ENCODE measurements at regions not wholly inside any gene's neighbourhood (a gene's known extent, or its start where the extent isn't known, plus 50 kb on each side); places are given as distances from the start of the nearest gene placed in this dataset.

DNA sequence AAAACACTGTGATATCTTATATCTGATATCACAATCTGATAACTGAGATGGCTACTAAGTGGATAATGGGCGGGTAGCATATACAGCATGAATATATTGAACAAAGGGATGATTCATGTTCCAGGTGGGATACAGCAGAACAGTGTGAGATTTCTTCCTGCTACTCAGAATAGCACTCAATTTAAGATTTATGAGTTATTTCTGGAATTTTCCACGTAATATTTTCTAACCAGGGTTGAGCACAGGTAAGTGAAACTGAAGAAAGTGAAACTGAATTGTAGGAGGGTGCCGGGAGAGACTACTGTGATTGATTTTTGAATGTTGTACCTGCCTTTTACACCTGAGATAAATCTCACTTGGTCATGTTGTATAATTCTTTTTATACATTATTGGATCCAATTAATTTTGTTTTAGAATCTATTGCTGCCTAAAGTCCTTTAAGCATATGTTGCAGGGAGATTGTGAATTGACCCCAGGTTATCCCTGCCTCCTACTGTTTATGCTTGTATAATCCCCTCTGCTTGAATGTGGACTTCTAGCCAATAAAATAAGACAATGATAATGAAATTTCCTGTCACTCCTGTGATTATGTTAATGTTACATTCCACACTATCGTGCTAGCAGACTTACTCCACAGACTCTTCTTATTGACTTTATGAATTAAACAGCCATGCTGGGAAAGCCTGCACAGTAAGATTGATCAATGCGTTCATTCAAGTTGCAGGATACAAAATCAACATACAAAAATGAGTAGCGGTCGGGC is 67.6 kb upstream of the RBBP8 start:
- Histone ChIP-seq H3K27me3 (ENCODE audit: control insufficient read depth, insufficient read depth, low read length) (0 out of 2 replicates have a peak, but pooled peaks cover 2% of the 10 kb centered on the region), H3K4me3 (ENCODE audit: low read depth, low read length) (no peak overlapping the region), H3K36me3 (ENCODE audit: control insufficient read depth, insufficient read depth, low read length) (no peaks in the 10 kb centered on the region)
- CTCF ChIA-PET: no interaction called here
- TF ChIP-seq, protein P1, sequence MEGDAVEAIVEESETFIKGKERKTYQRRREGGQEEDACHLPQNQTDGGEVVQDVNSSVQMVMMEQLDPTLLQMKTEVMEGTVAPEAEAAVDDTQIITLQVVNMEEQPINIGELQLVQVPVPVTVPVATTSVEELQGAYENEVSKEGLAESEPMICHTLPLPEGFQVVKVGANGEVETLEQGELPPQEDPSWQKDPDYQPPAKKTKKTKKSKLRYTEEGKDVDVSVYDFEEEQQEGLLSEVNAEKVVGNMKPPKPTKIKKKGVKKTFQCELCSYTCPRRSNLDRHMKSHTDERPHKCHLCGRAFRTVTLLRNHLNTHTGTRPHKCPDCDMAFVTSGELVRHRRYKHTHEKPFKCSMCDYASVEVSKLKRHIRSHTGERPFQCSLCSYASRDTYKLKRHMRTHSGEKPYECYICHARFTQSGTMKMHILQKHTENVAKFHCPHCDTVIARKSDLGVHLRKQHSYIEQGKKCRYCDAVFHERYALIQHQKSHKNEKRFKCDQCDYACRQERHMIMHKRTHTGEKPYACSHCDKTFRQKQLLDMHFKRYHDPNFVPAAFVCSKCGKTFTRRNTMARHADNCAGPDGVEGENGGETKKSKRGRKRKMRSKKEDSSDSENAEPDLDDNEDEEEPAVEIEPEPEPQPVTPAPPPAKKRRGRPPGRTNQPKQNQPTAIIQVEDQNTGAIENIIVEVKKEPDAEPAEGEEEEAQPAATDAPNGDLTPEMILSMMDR (IDR thresholded peaks at IDR 0.05; ENCODE audit: insufficient read depth, low read depth, low read length): no peak
- POLR2A ChIA-PET: no interaction called here
- no peak for DNase-seq (ENCODE audit: low read depth)

DNA sequence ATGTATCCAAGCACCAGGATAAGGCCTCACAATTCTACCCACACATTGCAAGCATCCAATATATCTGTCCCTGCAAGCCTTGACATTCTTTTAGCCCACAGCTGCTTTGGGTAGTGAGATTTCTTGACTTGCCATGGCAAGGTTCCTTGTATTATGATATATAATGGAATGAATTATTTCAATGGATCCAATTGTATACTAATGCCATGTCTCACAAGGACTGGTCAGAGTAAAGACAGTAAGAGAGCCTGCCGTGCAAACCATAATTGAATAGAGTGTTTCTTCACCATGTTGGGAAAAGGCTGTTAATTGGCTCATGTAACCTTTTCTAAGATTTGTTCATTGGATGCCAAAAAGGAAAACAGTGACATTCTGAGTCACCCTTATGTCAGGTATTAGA is 64.3 kb upstream of the RBBP8 start:
- no peak for DNase-seq (ENCODE audit: low read depth)
- Histone ChIP-seq H3K27me3 (ENCODE audit: control insufficient read depth, insufficient read depth, low read length) (0 out of 2 replicates have a peak, but pooled peaks cover under 1% of the 10 kb centered on the region), H3K36me3 (ENCODE audit: control insufficient read depth, insufficient read depth, low read length) (no peaks in the 10 kb centered on the region), H3K4me3 (ENCODE audit: low read depth, low read length) (no peak overlapping the region)
- TF ChIP-seq, protein P1 (IDR thresholded peaks at IDR 0.05; ENCODE audit: insufficient read depth, low read depth, low read length): no peak
- POLR2A ChIA-PET: no interaction called here
- CTCF ChIA-PET: no interaction called here

DNA sequence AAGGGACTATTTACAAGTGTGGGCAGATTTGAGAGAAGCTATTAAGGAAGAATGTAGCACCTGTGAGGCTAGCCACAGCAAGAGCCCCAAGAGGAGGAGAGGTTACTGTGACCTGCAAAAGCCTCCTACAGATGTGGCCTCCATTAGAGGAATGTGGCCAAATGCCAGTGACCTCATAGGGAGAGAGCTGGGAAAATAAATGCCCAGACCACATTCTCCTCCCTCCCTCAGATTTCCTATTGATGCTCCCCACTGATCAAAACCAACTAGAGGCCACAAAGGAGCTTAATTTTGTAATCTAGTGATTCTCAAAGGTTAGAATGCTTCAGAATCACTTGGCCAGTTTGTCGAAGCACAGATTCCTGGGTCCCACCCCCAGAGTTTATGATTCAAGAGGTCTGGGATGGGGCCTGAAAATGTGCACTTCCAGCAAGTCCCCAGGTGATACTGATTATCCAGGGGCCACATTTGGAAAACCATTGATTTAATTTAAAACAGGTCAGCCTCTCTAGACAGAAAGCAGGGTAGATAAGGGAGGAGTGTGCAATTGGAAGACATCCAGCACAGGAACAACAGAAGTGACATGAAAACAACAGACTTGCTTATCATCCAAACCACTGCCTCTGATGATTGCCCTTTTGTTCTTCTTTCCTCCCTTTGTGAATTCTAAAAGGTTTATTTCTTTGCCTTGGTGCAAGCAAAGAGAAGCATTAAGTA is 61.2 kb upstream of the RBBP8 start:
- Histone ChIP-seq H3K36me3 (ENCODE audit: control insufficient read depth, insufficient read depth, low read length) (no peaks in the 10 kb centered on the region), H3K27me3 (ENCODE audit: control insufficient read depth, insufficient read depth, low read length) (no peaks in the 10 kb centered on the region), H3K4me3 (ENCODE audit: low read depth, low read length) (no peak overlapping the region)
- ChIA-PET POLR2A (no interaction called here), CTCF (no interaction called here)
- no peak for DNase-seq (ENCODE audit: low read depth)
- TF ChIP-seq, protein P1 (IDR thresholded peaks at IDR 0.05; ENCODE audit: insufficient read depth, low read depth, low read length): no peak

DNA sequence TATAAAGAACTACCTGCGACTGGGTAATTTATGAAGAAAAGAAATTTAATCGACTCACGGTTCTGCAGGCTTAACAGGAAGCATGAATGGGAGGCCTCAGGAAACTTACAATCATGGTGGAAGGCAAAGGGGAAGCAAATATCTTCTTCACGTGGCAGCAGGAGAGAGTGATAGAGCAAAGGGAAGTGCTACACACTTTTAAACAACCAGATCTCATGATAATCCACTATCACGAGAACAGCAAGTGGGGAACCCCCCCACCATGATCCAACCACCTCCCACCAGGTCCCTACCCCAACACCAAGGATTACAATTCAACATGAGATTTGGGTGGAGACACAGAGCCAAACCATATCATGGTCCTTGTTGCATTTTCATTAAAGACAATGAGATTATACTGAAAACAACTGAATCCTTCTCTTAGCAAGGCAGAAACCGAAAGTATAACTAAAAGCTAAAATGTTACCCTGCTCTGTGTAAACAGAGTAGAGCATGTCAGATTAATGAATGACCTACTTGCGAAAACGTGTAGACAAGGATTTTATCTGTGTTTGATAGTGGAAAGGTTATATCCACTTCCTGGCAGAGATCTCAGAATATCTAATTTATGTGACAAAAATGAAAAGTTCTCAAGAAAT is 60.1 kb upstream of the RBBP8 start:
- ChIA-PET POLR2A (no interaction called here), CTCF (no interaction called here)
- TF ChIP-seq, protein P1 (IDR thresholded peaks at IDR 0.05; ENCODE audit: insufficient read depth, low read depth, low read length): no peak
- no peak overlapping the region for H3K4me3 ChIP-seq (ENCODE audit: low read depth, low read length)
- no peaks in the 10 kb centered on the region for H3K27me3 ChIP-seq (ENCODE audit: control insufficient read depth, insufficient read depth, low read length)
- H3K36me3 ChIP-seq (ENCODE audit: control insufficient read depth, insufficient read depth, low read length): no peaks in the 10 kb centered on the region
- no peak for DNase-seq (ENCODE audit: low read depth)

DNA sequence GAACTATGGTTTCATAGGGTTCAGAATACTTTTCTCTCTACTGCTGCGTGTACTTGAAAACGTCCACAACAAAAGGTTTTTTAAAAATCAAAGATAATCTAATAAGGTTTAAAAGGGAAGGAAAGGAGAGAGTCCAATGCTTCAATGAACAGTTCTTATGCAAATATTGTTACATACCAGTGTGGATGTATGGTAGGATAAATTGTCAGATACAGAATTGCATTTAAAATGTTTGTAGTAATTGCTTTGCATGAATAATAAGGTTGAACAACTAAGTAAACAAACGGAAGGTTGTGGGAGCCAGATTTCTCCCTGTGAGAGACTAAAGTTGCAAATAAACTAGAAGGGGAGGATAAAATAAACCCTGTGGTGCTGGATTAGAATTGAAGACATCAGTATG is 53.8 kb upstream of the RBBP8 start:
- DNase-seq (ENCODE audit: low read depth): no peak
- Histone ChIP-seq H3K4me3 (ENCODE audit: low read depth, low read length) (no peak overlapping the region), H3K36me3 (ENCODE audit: control insufficient read depth, insufficient read depth, low read length) (no peaks in the 10 kb centered on the region), H3K27me3 (ENCODE audit: control insufficient read depth, insufficient read depth, low read length) (peaks cover 4% of the 10 kb centered on the region; the same call in 1 of the 2 replicates)
- CTCF ChIA-PET: no interaction called here
- TF ChIP-seq, protein P1 (IDR thresholded peaks at IDR 0.05; ENCODE audit: insufficient read depth, low read depth, low read length): no peak
- POLR2A ChIA-PET: no interaction called here
